ENCODE measurements at regions not wholly inside any gene's neighbourhood (a gene's known extent, or its start where the extent isn't known, plus 50 kb on each side); places are given as distances from the start of the nearest gene placed in this dataset.
"Not testable (repeated sequence)": the region's sequence is repeated elsewhere in the genome, so short reads cannot be mapped to it uniquely, and the experiment has no call there.

DNA sequence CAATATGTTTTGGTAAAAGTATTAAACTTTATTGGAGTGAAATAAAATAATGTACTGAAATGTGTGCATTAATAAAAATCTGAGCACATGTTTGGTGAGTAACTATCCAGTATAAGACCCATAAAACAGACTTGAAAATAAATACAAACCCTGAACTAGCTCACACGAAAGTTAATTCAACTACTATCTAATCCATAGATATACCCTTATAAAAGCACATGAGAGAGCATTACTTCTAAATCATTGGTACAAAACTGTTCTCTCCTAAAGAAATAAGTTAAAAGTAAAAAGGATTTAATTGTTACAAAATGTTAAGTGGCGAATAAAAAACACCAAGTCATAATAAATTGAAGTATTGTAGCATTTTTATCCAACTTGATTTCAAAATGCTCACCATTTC is 295.6 kb downstream of the PTPRC start:
- DNase-seq (ENCODE audit: low spot score) = no peak

- DNase-seq (ENCODE audit: low spot score) = no peak
Measured at GRCh38 chr1:198934901-198935305, 296.1 kb downstream of the PTPRC start.

DNA sequence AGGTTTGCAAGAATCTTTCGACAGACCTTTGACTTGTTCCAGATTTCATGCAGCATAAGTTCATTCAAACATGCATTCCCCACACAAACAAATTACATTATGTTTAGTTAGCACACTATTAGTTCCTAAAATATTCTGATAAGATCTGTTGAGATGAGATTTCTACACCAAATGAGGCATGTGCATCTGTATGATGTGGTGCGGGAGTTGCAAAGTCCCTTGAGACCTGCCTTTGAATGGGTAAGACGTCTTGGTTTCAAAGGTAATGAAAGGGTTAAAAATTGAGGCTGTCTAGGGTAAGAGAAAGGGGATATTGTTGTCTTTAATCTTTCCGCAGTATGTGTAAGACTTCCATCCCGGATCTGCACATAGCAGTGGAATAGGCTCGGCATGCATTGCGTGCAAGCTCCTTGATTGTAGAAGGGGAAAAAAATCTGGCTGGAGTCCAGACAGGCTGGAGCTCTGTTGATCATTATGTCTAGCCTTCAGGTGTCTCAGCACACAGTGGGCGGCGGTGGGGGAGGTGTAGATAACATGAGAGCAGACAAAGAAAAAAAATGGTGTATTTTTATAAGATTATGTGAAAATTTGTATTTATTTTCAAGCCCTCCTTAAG is 296.6 kb downstream of the PTPRC start:
- peak; percentile 41 for DNase-seq (ENCODE audit: low spot score)

- DNase-seq (ENCODE audit: low spot score) = peak; percentile 32
Measured at GRCh38 chr1:198936371-198937083, 297.7 kb downstream of the PTPRC start.

DNA sequence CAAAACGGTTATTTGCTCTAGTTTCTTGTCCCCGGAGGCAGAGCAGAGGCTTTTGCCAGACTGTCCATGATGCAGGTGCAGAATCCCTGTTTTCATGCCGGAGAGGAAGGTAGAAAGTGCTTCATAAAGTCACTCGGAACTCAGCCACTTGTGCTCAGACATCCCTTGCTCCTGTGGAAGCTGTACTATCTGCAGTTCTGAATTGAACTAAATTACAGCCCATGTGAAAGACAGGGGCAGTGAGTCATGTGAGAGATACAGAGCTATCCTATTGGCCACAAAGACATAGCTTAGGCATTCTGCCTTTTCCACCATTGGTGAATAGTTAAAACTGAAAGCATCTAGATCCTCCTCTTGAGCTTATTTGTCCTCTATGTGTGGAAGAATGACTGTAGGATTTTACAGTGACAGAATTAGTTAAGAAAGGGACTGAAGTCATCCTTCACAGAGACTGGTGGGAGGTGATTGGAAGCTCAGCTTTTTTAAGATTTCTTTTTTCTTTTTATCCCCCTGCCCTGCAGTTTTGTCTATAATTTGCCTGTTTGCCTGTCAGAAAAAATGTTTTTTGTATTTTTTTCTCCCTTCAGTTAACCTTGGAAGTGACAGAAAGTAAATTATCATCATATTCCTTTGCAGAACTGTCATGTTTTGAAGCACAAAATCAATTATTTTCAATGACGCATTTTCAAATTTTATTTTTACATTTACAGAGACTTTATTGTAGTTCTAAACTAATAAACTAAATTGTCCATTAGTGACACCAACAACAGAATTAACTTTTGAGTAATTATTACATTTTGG is 298.6 kb downstream of the PTPRC start:
- DNase-seq (ENCODE audit: low spot score) = peak; percentile 89

DNA sequence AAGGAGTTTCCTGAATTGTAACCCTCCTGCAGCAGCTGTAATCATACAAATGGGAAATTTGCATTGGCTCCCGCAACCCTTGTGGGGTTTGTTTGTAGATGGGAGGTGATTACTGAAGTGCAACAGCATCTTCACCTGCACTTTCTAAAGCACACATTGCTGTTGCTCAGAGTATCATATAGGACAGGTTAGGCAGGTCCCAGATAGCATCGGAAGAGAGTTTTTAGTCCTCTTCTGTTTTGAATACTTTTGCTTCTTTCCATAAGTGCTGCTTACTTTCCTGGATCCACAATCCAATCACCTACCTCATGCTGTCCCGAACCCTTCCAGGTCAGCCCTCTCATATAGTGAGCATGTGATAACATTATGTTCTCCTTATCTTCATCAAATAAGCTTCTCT is 300.4 kb downstream of the PTPRC start:
- no peak for DNase-seq (ENCODE audit: low spot score)

DNA sequence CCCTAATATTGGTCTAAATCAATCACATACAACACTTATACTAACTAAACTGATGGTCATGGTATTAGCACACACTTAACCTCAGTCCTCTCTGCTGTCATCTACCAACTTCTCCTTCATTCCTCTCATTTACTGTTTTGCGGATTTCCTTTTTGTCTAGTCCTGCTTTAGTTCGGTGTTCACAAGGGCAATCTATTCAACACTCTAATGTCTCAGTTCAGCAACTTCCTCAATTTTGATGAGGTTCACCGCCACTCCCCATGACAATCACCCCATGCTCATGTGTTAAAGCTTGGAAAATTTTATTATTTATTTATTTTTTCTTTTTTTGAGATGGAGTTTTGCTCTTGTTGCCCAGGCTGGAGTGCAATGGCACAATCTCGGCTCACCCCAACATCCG is 301.1 kb downstream of the PTPRC start:
- no peak for DNase-seq (ENCODE audit: low spot score)

GRCh38 chr1:198942466-198942865 is 303.6 kb downstream of the PTPRC start:
- DNase-seq (ENCODE audit: low spot score) = no peak

GRCh38 chr1:198943484-198944187 is 304.8 kb downstream of the PTPRC start:
- DNase-seq (ENCODE audit: low spot score) = no peak

DNA sequence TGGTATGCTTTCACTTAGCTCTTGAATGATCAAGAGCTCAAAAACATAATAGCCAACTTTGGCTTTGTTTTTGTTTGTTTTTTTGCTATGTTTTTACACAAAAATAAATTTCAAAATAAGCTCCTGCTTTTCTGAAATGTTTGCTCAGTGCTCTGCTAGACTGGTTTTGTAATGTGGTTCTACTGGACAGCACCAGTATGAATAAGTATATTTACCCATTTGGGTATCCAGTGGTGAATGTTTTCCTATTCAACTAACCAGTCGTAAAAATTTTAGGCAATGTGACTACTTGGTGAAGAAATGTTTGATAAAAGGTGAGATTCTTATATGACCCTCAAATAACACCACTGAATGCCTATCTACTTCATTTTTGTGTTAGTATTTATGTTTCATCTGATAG is 308.6 kb downstream of the PTPRC start:
- no peak for DNase-seq (ENCODE audit: low spot score)

DNA sequence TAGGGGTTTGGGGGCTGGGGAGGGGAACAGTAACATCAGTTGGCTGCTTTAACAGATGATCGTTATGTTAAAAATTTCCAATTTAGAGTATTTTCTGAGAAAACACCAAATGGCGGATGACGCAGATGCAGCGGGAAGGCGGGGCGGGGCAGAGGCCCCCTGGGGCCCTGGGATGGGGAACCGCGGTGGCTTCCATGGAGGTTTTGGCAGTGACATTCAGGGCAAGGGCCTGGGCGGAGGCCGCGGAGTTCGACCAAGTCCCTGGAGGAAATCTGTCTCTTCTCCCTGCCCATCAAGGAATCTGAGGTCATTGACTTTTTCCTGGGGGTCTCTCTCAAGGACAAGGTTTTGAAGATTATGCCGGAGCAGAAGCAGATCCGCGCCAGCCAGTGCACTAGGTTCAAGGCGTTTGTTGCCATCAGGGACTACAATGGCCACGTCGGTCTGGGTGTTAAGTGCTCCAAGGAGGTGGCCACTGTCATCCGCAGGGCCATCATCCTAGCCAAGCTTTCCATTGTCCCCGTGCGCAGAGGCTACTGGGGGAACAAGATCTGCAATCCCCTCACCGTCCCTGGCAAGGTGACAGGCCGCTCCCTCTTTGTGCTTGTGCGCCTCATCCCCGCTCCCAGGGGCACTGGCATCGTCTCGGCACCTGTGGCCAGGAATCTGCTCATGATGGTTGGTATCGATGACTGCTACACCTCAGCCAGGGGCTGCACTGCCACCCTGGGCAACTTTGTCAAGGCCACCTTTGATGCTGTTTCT is 310.2 kb downstream of the PTPRC start:
- no peak for DNase-seq (ENCODE audit: low spot score)

DNA sequence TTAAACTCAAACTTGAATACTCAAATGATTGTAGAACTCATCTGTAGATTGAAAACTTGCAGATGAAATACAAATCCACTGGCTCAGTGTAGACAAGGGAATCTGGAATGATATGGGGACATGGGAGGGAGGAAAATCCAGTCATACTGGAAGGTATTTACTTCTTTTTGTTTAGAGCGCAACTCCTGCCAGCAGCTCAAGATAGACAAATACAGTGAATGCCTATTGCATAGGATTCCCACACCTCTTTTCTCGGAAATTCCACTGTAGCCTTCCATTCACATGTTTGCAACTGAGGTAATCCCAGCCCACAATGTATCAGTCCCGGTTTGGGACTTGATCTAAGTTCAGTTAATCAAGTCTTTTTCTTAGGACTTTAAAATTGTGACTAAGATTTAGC is 311.2 kb downstream of the PTPRC start:
- no peak for DNase-seq (ENCODE audit: low spot score)

- no peak for DNase-seq (ENCODE audit: low spot score)
Measured at GRCh38 chr1:198955085-198955484, 316.2 kb downstream of the PTPRC start.

DNA sequence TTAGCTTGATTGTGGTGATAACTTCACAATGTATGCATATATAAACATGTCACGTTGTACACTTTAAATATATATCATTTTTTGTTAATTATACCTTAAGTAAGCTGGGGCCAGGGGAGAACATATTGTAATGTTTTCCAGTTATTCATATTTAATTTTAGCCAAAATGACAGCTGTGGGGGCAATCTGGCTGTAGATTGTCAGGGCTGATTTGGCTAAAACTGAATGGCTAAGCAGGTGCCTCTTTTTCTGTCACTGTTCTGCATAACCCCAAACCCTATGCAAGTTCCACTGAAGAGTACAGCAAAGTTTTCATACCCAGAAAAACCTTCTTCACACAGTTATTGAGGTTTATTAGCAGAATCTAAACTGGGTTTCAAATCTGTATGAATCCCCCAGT is 318.2 kb downstream of the PTPRC start:
- DNase-seq (ENCODE audit: low spot score) = no peak

DNA sequence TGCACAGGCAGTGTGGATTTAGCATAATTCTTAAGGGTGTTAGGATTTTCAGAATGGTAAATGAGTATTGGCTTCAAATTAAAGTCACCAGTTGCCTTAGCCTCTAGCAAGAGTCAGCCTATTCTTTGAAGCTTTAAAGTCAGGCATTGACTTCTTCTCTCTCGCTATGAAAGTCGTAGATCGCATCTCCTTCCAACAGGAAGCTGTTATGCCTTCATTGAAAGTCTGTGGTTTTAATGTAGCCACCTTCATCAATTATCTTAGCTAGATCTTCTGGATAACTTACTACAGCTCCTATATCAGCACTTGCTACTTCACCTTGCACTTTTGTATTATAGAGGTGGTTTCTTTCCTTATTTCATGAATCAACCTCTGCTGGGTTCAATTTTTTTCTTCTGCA is 320.2 kb downstream of the PTPRC start:
- DNase-seq (ENCODE audit: low spot score) = no peak

DNA sequence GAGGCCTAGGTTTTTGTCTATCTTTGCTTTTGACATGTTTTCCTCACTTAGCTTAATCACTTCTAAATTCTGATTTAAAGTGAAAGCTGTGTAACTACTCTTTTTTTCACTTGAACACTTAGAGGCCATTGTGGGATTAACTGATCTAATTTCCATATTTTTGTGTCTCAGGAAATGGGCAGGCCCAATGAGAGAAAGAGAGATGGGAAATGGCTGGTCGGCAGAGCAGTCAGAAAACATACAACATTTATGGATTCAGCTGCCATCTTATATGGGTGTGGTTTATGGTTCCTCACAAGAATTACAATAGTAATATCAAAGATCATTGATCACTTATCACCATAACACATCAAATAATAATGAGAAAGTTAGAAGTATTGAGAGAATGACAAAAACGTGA is 320.8 kb downstream of the PTPRC start:
- no peak for DNase-seq (ENCODE audit: low spot score)

DNA sequence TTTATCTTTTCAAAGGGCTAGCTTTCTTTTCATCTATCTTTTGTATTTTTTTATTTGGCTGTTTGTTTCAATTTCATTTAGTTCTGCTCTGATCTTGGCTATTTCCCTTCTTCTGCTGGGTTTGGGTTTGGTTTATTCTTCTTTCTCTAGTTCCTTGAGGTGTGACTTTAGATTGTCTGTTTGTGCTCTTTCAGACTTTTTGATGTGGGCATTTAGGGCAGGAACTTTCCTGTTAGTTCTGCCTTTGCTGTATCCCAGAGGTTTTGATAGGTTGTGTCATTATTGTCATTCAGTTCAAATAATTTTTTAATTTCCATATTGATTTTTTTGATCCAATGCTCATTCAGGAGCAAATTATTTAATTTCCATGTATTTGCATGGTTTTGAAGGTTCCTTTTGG is 325.0 kb downstream of the PTPRC start:
- not testable (repeated sequence) for DNase-seq (ENCODE audit: low spot score)

GRCh38 chr1:198966519-198966918 is 327.7 kb downstream of the PTPRC start:
- no peak for DNase-seq (ENCODE audit: low spot score)

- DNase-seq (ENCODE audit: low spot score) = no peak
Measured at GRCh38 chr1:198967566-198967965, 328.7 kb downstream of the PTPRC start.

DNA sequence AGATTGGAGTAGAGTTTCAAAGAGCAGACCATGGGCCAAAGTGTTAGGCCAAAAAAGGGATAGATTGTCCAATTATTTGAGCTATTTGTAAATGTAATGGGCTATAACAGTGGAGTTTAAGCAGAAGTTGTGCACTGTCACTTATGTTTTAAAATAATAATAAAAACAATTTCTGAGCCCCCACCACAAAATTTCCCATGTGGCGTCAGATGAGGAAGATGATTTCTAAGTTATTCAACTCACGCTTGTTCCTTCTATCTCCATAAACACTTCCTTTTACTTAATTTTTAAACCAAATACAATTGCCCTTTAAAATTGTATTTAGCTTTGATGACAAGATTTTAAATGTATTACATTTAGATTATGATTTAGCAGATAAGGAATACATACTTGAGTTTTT is 330.0 kb downstream of the PTPRC start:
- DNase-seq (ENCODE audit: low spot score) = no peak

- DNase-seq (ENCODE audit: low spot score) = no peak
Measured at GRCh38 chr1:198969981-198970380, 331.1 kb downstream of the PTPRC start.

DNA sequence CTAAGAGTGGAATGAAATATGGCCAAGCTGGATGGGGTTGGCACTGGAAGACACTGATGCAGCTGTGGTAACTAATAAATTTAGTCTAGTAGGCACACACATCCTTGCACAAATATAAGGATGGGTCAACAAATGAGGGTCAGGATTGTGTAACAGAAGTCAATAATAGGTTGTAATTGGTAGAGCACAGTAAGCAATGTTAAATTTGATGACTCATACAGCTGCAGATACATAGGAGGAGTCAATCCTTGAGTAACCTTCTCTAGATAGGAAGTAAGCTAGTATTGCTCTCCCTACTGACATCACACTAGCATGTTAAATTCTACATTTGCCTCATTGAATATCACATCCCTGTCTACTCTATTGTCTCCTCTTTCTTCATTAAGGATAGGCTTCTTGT is 332.1 kb downstream of the PTPRC start:
- peak; percentile 11 for DNase-seq (ENCODE audit: low spot score)
